HG02588 (cell line): ENCODE measurements at regions not wholly inside any gene's neighbourhood (a gene's known extent, or its start where the extent isn't known, plus 50 kb on each side); places are given as distances from the start of the nearest gene placed in this dataset.

Experiments
- ATAC-seq: cut with Tn5 transposase; IDR thresholded peaks from one replicate; pipeline ENCODE4 v1.9.1; 2021; ENCODE audit warnings: mild to moderate bottlenecking, moderate library complexity; ENCODE audit not compliant: unreplicated experiment

- no peak for ATAC-seq
Observed at GRCh38 chr2:192314800-192315481, 120.2 kb upstream of the TMEFF2 start.

- no peak for ATAC-seq
Observed at GRCh38 chr2:192313773-192314172, 119.0 kb upstream of the TMEFF2 start.

- no peak for ATAC-seq
Observed at GRCh38 chr2:192311701-192312460, 117.1 kb upstream of the TMEFF2 start.

DNA sequence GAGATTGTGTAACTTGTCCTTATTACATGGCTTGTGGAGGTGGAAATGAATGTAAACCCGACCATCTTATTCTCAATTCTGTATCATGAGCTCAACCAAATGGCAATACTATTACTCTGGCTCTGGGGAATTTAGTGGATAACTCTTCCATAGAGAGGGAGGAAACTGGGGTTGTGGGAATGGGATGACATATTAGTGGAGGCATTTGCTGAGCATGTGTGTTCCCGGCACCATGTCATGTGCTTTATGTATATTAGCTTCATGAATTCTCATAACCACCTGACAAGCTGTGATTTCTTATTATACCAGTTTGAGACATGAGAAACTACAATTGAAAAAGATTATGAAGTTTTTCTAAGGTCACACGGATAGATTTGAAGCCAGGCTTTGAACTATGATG, 112.8 kb upstream of the TMEFF2 start:
- ATAC-seq, result no peak

DNA sequence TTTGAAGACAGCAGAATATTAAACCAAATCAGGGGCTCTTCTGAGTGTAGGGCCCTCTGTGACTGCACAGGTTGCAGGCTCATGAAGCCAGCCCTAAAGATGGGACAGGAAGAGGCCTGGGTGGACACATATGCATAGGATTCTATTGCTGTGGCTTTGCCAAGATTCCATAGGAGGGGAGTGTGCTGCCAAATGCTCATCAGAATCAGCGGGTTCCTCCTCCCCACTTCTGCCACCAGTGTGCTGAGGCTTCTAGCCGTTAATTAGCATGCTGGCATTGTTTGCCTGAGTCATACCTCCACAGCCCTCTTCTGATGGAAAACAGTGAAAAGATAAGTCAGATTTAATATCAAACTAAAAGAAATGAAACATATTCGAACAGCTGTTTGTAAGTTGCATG, 103.9 kb upstream of the TMEFF2 start:
- no peak for ATAC-seq

GRCh38 chr2:192292478-192292877, 97.7 kb upstream of the TMEFF2 start:
- no peak for ATAC-seq

DNA sequence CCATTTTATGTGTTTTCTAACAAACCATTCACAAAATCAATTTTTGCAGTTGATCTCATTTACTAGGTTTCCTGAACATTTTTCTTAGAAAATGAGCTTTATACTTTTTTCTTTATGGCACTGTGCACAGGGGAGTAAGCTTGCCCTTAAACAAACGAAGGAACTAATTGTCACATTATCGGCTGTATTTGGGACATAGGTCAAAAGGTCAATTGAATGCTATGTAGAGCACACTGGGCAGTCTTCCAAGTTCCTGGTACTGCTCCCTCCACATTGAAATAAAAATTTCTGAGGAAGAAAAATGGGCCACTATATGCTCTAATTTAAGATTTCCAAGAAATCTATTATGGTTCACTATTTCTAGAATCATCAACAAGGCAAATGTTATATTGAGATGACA, 93.6 kb upstream of the TMEFF2 start:
- no peak for ATAC-seq

DNA sequence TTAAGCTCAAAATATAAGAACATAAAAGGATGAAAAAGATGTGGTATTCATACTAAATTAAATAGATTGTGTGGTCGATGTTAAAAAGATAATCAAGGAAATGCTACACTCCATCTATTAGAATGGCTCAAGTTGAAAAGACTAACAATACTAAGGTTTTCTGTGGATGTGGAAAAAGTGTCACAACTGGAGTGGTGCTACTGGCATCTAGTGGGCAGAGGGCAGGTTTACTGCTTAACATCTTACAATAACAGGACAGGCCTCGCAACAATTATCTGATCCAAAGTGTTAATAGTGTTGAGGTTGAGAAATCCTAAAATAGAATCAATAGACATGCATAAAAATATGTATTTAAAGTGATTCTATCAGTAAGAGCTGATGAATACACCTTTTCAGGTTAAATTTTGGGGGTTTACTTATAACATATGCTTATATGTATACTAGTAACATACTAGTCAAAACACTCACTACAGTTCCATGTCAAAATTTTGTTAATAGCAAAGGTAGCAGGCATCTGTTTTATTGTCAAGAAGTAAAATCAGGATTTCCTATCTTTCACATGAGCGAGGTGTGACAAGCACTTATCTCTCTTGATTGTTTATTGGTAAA, 91.5 kb upstream of the TMEFF2 start:
- no peak for ATAC-seq

DNA sequence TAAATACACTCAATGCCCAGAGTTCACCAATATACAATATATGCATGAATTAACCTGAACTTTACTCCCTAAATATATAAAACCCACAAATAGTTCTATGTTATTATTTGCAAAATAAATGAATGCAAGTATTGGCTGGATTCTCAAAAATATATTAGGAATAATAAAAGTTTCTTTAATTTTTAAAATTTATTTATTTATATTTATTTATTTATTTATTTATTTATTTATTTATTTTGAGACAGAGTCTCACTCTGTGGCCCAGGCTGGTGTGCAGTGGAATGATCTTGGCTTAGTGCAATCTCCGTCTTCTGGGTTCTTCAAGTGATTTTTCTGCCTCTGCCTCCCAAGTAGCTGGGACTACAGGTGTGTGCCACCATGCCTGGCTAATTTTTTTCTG, 88.7 kb upstream of the TMEFF2 start:
- no peak for ATAC-seq

- ATAC-seq, result no peak
Observed at GRCh38 chr2:192278701-192279100, 84.0 kb upstream of the TMEFF2 start.

- no peak for ATAC-seq
Observed at GRCh38 chr2:192277494-192278109, 82.9 kb upstream of the TMEFF2 start.

DNA sequence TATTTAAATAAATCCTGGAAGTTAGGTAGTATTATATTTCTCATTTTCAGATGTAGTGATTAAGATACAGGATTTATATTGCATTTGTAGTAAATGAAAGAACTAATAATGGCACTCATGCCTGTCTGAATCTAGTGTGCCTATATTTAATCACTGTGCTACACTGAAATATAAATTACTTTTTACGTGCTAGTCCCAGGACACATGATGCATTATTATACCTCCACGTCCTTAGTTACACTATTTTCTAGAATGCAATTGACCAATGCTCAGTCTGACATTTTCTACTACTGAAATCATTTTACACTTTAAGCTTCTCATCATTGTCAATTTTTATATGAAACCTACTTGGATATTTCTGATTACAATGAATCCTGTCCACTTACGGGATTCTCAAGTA, 80.9 kb upstream of the TMEFF2 start:
- ATAC-seq, result no peak

DNA sequence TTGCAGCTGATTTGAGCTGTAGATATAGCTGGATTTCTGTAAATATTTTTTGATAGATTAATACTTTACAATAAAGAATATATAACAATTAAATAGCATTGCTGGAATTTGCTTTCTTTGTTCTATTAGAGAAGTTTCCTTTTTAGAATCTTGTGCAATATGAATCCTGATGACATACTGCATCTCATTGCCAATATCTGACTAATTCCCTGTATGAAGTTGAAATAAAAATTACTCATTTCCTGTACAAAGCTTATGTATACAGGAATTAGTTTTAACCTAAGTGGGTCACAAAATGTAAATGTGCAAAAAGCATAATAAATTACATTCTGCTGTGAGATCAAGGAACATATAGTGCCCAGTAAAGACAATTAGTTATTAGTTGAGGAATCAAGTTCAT, 72.8 kb upstream of the TMEFF2 start:
- no peak for ATAC-seq

GRCh38 chr2:192265751-192266150, 71.0 kb upstream of the TMEFF2 start:
- no peak for ATAC-seq

GRCh38 chr2:192254444-192254843, 59.7 kb upstream of the TMEFF2 start:
- no peak for ATAC-seq

DNA sequence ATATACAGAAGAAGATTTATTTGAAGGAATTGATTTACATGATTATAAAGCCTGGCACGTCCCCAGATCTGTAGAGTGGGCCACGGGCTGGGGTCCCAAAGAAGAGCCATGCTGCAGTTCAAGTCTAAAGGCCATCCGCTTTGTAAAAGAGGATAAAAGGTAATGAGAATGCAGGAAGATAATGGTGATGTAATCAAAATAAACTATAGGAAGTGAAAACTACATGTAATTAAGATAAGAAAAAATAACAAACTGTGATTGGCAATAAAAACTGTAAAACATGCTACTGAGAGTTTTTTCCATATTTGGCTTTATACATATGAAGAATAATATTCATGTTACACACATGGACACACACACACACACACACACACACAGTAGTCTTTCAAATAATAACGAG, 59.0 kb upstream of the TMEFF2 start:
- no peak for ATAC-seq

GRCh38 chr2:192250961-192251360, 56.2 kb upstream of the TMEFF2 start:
- no peak for ATAC-seq

DNA sequence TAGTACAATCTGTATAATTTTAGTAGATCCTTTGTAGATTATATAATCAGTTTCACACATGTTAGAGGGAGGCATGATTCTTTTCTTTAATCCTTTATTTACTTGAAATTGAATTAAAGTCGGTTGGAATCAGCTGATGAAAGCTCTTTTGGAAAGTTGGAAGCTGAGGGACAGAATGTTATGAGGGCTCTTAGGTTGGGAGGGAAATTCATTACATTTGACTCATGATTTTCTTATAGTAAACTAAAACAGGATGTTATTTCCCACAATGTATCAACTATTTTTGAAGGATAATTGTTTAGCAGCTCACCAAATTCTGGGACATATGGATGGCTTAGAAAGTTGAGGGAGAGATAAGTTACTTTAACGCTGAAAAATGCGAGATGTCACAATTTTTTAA, 52.7 kb upstream of the TMEFF2 start:
- no peak for ATAC-seq

GRCh38 chr2:192246297-192246696, 51.6 kb upstream of the TMEFF2 start:
- no peak for ATAC-seq

GRCh38 chr2:192245329-192245728, 50.6 kb upstream of the TMEFF2 start:
- ATAC-seq, result no peak
